Vagina (tissue), 2 donors: ENCODE measurements at regions not wholly inside any gene's neighbourhood (a gene's known extent, or its start where the extent isn't known, plus 50 kb on each side); places are given as distances from the start of the nearest gene placed in this dataset.

Experiments
- CTCF ChIP-seq, 3 experiments: fragments of 450-650 bp in 2 of 3; fragments of 200-600 bp in 1 of 3; sonication (generic) in 1 of 3; IDR thresholded peaks; one replicate each; pipeline ENCODE4 v1.5.1; 2017 to 2019; ENCODE audit warnings: antibody characterized with exemption in 3 of 3, mild to moderate bottlenecking in 2 of 3, moderate library complexity in 2 of 3
- POLR2A ChIP-seq, 2 donors: fragments of 450-650 bp; IDR thresholded peaks; one replicate each; pipeline ENCODE4 v1.6.1; 2017; ENCODE audit warnings: antibody characterized with exemption in 2 of 2, mild to moderate bottlenecking in 2 of 2, moderate library complexity in 2 of 2
- POLR2AphosphoS5 ChIP-seq, 2 donors: sonication (generic); formaldehyde crosslinking; IDR thresholded peaks; one replicate each; pipeline ENCODE4 v1.9.0; 2017; ENCODE audit warnings: antibody characterized with exemption in 2 of 2, mild to moderate bottlenecking in 2 of 2, low read depth in 1 of 2; ENCODE audit not compliant: insufficient read depth in 1 of 2

GRCh38 chr5:120936652-120937051 lies 472.6 kb downstream of the PRR16 start:
- no peak for TF ChIP-seq POLR2A (IDR thresholded peaks at IDR 0.05)
- TF ChIP-seq CTCF (IDR thresholded peaks at IDR 0.05) = no peak
- no peak for TF ChIP-seq POLR2AphosphoS5 (IDR thresholded peaks at IDR 0.05; ENCODE audit: insufficient read depth in 1 of 2, low read depth in 1 of 2)
